ENCODE measurements at regions not wholly inside any gene's neighbourhood (a gene's known extent, or its start where the extent isn't known, plus 50 kb on each side); places are given as distances from the start of the nearest gene placed in this dataset.

DNA sequence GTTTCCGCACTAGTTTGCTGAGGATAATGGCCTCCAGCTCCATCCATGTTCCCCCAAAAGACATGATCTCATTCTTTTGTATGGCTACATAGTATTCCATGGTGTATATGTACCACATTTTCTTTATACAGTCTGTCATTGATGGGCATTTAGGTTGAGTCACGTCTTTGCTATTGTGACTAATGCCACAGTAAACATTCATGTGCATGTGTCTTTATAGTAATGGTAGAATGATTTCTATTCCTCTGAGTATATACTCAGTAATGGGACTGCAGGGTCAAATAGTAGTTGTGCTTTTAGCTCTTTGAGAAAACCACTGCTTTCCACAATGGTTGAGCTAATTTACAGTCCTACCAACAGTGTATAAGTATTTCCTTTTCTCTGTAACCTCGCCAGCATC lies 78.3 kb upstream of the BCL9 start:
- no peaks in the 10 kb centered on the region for H3K9me2 ChIP-seq (replicated peaks; ENCODE audit: insufficient read depth)
- H3K4me1 ChIP-seq (ENCODE audit: insufficient read depth): no peaks in the 10 kb centered on the region
- H3K4me3 ChIP-seq: no peak overlapping the region
- H3K79me2 ChIP-seq: no peaks in the 10 kb centered on the region
- H3K9me3 ChIP-seq (ENCODE audit: low read depth): no peaks in the 10 kb centered on the region
- H4K20me1 ChIP-seq (ENCODE audit: insufficient read depth, poor library complexity, severe bottlenecking): no peaks in the 10 kb centered on the region
- no peak overlapping the region for H2AFZ ChIP-seq
- no peak overlapping the region for H3K27ac ChIP-seq
- no peak for DNase-seq (ENCODE audit: low spot score)
- H3K27me3 ChIP-seq: peaks cover 3% of the 10 kb centered on the region
- TF ChIP-seq EZH2 (IDR thresholded peaks at IDR 0.05; ENCODE audit: borderline replicate concordance) (no peak), EZH2phosphoT487 (IDR thresholded peaks at IDR 0.05; ENCODE audit: low read depth, severe bottlenecking, unreplicated experiment) (no peak)
- TF ChIP-seq, protein P1, sequence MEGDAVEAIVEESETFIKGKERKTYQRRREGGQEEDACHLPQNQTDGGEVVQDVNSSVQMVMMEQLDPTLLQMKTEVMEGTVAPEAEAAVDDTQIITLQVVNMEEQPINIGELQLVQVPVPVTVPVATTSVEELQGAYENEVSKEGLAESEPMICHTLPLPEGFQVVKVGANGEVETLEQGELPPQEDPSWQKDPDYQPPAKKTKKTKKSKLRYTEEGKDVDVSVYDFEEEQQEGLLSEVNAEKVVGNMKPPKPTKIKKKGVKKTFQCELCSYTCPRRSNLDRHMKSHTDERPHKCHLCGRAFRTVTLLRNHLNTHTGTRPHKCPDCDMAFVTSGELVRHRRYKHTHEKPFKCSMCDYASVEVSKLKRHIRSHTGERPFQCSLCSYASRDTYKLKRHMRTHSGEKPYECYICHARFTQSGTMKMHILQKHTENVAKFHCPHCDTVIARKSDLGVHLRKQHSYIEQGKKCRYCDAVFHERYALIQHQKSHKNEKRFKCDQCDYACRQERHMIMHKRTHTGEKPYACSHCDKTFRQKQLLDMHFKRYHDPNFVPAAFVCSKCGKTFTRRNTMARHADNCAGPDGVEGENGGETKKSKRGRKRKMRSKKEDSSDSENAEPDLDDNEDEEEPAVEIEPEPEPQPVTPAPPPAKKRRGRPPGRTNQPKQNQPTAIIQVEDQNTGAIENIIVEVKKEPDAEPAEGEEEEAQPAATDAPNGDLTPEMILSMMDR (IDR thresholded peaks at IDR 0.05; ENCODE audit: poor library complexity): no peak
- 82% methylated on average over 3 of the region's 3 CpGs for WGBS (ENCODE audit: low lambda C conversion rate, missing lambda C conversion rate)
- H3K4me2 ChIP-seq: no peak overlapping the region
- H3K36me3 ChIP-seq (replicated peaks; ENCODE audit: insufficient read depth, low read depth): no peaks in the 10 kb centered on the region

DNA sequence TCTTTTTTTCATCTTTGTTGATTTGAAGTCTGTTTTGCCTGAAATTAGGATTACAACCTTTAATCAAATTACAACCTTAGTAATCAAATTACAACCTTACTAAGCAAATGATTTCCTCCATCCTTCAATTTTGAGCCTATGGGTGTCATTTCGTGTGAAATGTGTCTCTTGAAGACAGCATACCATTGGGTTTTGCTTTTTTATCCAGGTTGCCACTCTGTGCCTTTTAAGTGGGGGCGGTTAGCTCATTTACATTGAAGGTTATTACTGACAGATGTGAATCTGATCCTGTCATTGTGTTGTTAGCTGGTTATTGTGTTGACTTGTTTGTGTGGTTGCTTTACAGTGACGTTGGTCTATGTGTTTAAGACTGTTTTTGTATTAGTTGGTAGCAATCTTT lies 74.8 kb upstream of the BCL9 start:
- H3K79me2 ChIP-seq: no peaks in the 10 kb centered on the region
- H3K4me1 ChIP-seq (ENCODE audit: insufficient read depth): no peaks in the 10 kb centered on the region
- TF ChIP-seq EZH2 (IDR thresholded peaks at IDR 0.05; ENCODE audit: borderline replicate concordance): no peak
- TF ChIP-seq, protein P1 (IDR thresholded peaks at IDR 0.05; ENCODE audit: poor library complexity): no peak
- TF ChIP-seq EZH2phosphoT487 (IDR thresholded peaks at IDR 0.05; ENCODE audit: low read depth, severe bottlenecking, unreplicated experiment): no peak
- H3K9me2 ChIP-seq (replicated peaks; ENCODE audit: insufficient read depth): no peaks in the 10 kb centered on the region
- 43% methylated on average over 3 of the region's 3 CpGs for WGBS (ENCODE audit: low lambda C conversion rate, missing lambda C conversion rate)
- H3K9me3 ChIP-seq (ENCODE audit: low read depth): no peaks in the 10 kb centered on the region
- H3K36me3 ChIP-seq (replicated peaks; ENCODE audit: insufficient read depth, low read depth): no peaks in the 10 kb centered on the region
- H3K27ac ChIP-seq: no peak overlapping the region
- no peak overlapping the region for H3K4me3 ChIP-seq
- no peaks in the 10 kb centered on the region for H4K20me1 ChIP-seq (ENCODE audit: insufficient read depth, poor library complexity, severe bottlenecking)
- no peak overlapping the region for H2AFZ ChIP-seq
- H3K27me3 ChIP-seq: peaks cover 3% of the 10 kb centered on the region
- DNase-seq (ENCODE audit: low spot score): no peak
- H3K4me2 ChIP-seq: no peak overlapping the region

DNA sequence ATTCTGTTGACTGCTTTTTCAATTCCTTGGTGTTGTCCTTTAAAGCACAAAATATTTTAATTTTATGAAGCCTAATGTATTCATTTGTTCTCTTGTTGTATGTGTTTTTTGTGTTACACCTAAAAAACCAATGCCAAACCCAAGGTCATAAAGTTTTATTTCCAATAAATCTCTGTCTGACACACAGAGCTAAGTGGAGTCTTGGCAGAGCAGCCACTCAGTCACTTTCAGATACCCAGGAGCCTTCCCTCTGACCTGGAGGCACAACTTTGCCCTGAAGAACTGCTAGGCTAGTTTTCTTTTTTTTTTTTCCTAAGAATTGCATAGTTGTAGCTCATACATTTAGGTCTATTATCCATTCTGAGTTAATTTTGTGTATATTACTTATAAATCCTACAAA lies 71.2 kb upstream of the BCL9 start:
- no peak overlapping the region for H3K27ac ChIP-seq
- peaks cover 7% of the 10 kb centered on the region for H3K4me1 ChIP-seq (ENCODE audit: insufficient read depth)
- H3K9me3 ChIP-seq (ENCODE audit: low read depth): no peaks in the 10 kb centered on the region
- no peaks in the 10 kb centered on the region for H4K20me1 ChIP-seq (ENCODE audit: insufficient read depth, poor library complexity, severe bottlenecking)
- DNase-seq (ENCODE audit: low spot score): no peak
- no peaks in the 10 kb centered on the region for H3K79me2 ChIP-seq
- TF ChIP-seq, protein P1 (IDR thresholded peaks at IDR 0.05; ENCODE audit: poor library complexity): no peak
- TF ChIP-seq EZH2 (IDR thresholded peaks at IDR 0.05; ENCODE audit: borderline replicate concordance) (no peak), EZH2phosphoT487 (IDR thresholded peaks at IDR 0.05; ENCODE audit: low read depth, severe bottlenecking, unreplicated experiment) (no peak)
- no peaks in the 10 kb centered on the region for H3K9me2 ChIP-seq (replicated peaks; ENCODE audit: insufficient read depth)
- H3K4me2 ChIP-seq: no peak overlapping the region
- no peak overlapping the region for H2AFZ ChIP-seq
- no peak overlapping the region for H3K4me3 ChIP-seq
- no peaks in the 10 kb centered on the region for H3K36me3 ChIP-seq (replicated peaks; ENCODE audit: insufficient read depth, low read depth)
- peaks cover 3% of the 10 kb centered on the region for H3K27me3 ChIP-seq

DNA sequence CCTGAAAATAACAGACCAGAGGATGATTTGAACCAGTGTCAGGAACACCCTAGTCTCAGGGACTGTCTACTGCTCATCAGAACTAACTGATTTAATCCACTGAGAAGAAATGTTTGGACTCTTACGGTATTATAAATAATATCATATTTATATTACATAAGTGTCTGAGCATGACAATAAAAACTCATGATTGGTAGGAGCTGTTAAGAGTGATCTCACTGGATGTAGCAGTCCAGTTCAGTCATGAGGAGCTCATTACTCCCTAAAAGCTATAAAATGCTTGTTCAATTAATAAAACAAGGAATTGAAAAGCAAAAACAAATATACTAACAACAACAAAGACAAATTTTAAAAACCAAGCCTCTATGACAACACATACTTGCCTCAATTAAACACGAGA lies 68.8 kb upstream of the BCL9 start:
- TF ChIP-seq, protein P1 (IDR thresholded peaks at IDR 0.05; ENCODE audit: poor library complexity): no peak
- no peak for TF ChIP-seq EZH2 (IDR thresholded peaks at IDR 0.05; ENCODE audit: borderline replicate concordance)
- TF ChIP-seq EZH2phosphoT487 (IDR thresholded peaks at IDR 0.05; ENCODE audit: low read depth, severe bottlenecking, unreplicated experiment): no peak
- H3K9me2 ChIP-seq (replicated peaks; ENCODE audit: insufficient read depth): no peaks in the 10 kb centered on the region
- no peaks in the 10 kb centered on the region for H3K27me3 ChIP-seq
- H3K27ac ChIP-seq: no peak overlapping the region
- no peak for DNase-seq (ENCODE audit: low spot score)
- no peak overlapping the region for H3K4me2 ChIP-seq
- H2AFZ ChIP-seq: no peak overlapping the region
- H4K20me1 ChIP-seq (ENCODE audit: insufficient read depth, poor library complexity, severe bottlenecking): no peaks in the 10 kb centered on the region
- WGBS (ENCODE audit: low lambda C conversion rate, missing lambda C conversion rate): 91% methylated on average over 2 of the region's 2 CpGs
- peaks cover 7% of the 10 kb centered on the region for H3K4me1 ChIP-seq (ENCODE audit: insufficient read depth)
- H3K79me2 ChIP-seq: no peaks in the 10 kb centered on the region
- no peaks in the 10 kb centered on the region for H3K9me3 ChIP-seq (ENCODE audit: low read depth)
- H3K4me3 ChIP-seq: no peak overlapping the region
- H3K36me3 ChIP-seq (replicated peaks; ENCODE audit: insufficient read depth, low read depth): no peaks in the 10 kb centered on the region
